HepG2 (cell line): ENCODE measurements at regions not wholly inside any gene's neighbourhood (a gene's known extent, or its start where the extent isn't known, plus 50 kb on each side); places are given as distances from the start of the nearest gene placed in this dataset.

Source experiments
- ATAC-seq: fragments of 200-7000 bp; cut with Tn5 transposase; 3 replicates; pipeline ENCODE4 v1.9.1; 2020; ENCODE audit warnings: mild to moderate bottlenecking, moderate library complexity
- BruUV-seq: library from RNA; stranded (reverse); fragments of 400-500 nt; replicated peaks from 2 replicates; lab custom pipeline; 2021; lab: Mats Ljungman, UMichigan
- CTCF ChIA-PET: fragments of 300-600 bp; formaldehyde crosslinking; extraction: SDS; loops from one replicate; lab custom pipeline; 2021; ENCODE audit warnings: low total read pairs, inconsistent platforms, low intra/inter-chr PET ratio; lab: Yijun Ruan, JAX
- POLR2A ChIA-PET: fragments of 350-600 bp; sonication (Branson Sonifier 250); formaldehyde crosslinking; loops from one replicate; lab custom pipeline; 2020; ENCODE audit warnings: antibody characterized with exemption, inconsistent platforms; lab: Yijun Ruan, JAX
- DNase-seq: peaks from one replicate; pipeline ENCODE4 v3.0.0-alpha.2; 2015; ENCODE audit warnings: low spot score
- FAIRE-seq: peaks from 3 replicates; lab custom pipeline; 2011; peaks lifted over from hg19 to GRCh38; lab: Jason Lieb, UNC
- H2AFZ ChIP-seq: one replicate; pipeline ENCODE4 v1.6.1; 2011; ENCODE audit warnings: low read length, inconsistent platforms
- H3K27ac ChIP-seq: fragments of 300-600 bp; 3 replicates; pipeline ENCODE4 v1.8.0; 2011; ENCODE audit warnings: mixed run types, mild to moderate bottlenecking, mixed read lengths, low read length, inconsistent platforms; ENCODE audit not compliant: insufficient read depth; ENCODE audit errors: extremely low read length
- H3K27me3 ChIP-seq, 2 experiments: fragments of 200-600 bp in 1 of 2; 2 replicates in 1 of 2; 3 replicates in 1 of 2; pipeline versions ENCODE4 v1.6.0 to v1.8.0; 2011; ENCODE audit warnings: low read length in 2 of 2, mild to moderate bottlenecking in 2 of 2, moderate library complexity in 2 of 2, inconsistent platforms in 1 of 2; ENCODE audit not compliant: insufficient read depth in 2 of 2, control insufficient read depth in 1 of 2
- H3K36me3 ChIP-seq, 2 experiments: fragments of 200-600 bp in 1 of 2; replicated peaks in 1 of 2; 2 replicates in 1 of 2; 3 replicates in 1 of 2; pipeline versions ENCODE4 v1.5.1 to v1.8.0; 2011; ENCODE audit warnings: low read length in 2 of 2, inconsistent platforms in 1 of 2; ENCODE audit not compliant: insufficient read depth in 2 of 2, control insufficient read depth in 1 of 2
- H3K4me1 ChIP-seq: 2 replicates; pipeline ENCODE4 v1.5.1; 2012; ENCODE audit warnings: low read length, inconsistent platforms; ENCODE audit not compliant: insufficient read depth
- H3K4me2 ChIP-seq: 2 replicates; pipeline ENCODE4 v1.6.0; 2011; ENCODE audit warnings: low read depth, low read length, inconsistent platforms
- H3K4me3 ChIP-seq, 3 experiments: fragments of 200-600 bp in 1 of 3; sonication (generic), shearing (Covaris generic) in 1 of 3; replicated peaks in 1 of 3; 2 replicates each; pipeline ENCODE4 v1.5.1; 2011 to 2016; ENCODE audit warnings: low read length in 3 of 3, inconsistent platforms in 2 of 3, low read depth in 2 of 3, mild to moderate bottlenecking in 2 of 3, control low read depth in 1 of 3, mixed read lengths in 1 of 3; ENCODE audit not compliant: insufficient read depth in 1 of 3
- H3K79me2 ChIP-seq: one replicate; pipeline ENCODE4 v1.6.1; 2011; ENCODE audit warnings: low read length, inconsistent platforms; ENCODE audit not compliant: insufficient read depth
- H3K9ac ChIP-seq: 2 replicates; pipeline ENCODE4 v1.6.0; 2011; ENCODE audit warnings: mild to moderate bottlenecking, low read depth, low read length, inconsistent platforms; ENCODE audit not compliant: insufficient read depth
- H3K9me3 ChIP-seq: 2 replicates; pipeline ENCODE4 v1.5.1; 2012; ENCODE audit warnings: mild to moderate bottlenecking, low read length
- H4K20me1 ChIP-seq: 2 replicates; pipeline ENCODE4 v1.6.0; 2011; ENCODE audit warnings: inconsistent platforms, mild to moderate bottlenecking, low read length, moderate library complexity; ENCODE audit not compliant: insufficient read depth
- BHLHE40 ChIP-seq: IDR thresholded peaks from 2 replicates; pipeline ENCODE4 v1.6.1; 2011; ENCODE audit warnings: low read length, improper control_type of control experiment
- CBFB ChIP-seq: sonication (generic); formaldehyde crosslinking; IDR thresholded peaks from 2 replicates; pipeline ENCODE4 v1.4.0; 2020; ENCODE audit warnings: missing genetic modification reagents
- CBX5 ChIP-seq: sonication (generic); formaldehyde crosslinking; IDR thresholded peaks from 2 replicates; pipeline ENCODE4 v1.4.0; 2020; ENCODE audit warnings: missing genetic modification reagents, borderline replicate concordance
- CHD2 ChIP-seq: IDR thresholded peaks from 2 replicates; pipeline ENCODE4 v1.6.1; 2011; ENCODE audit warnings: low read depth, low read length, improper control_type of control experiment
- CTCF ChIP-seq: sonication (generic); formaldehyde crosslinking; IDR thresholded peaks from 2 replicates; pipeline ENCODE4 v1.5.0; 2020; ENCODE audit warnings: mild to moderate bottlenecking, missing genetic modification reagents, moderate library complexity
- FOXP4 ChIP-seq: sonication (generic); formaldehyde crosslinking; IDR thresholded peaks from 2 replicates; pipeline ENCODE4 v1.4.0; 2020; ENCODE audit warnings: missing genetic modification reagents
- MEF2D ChIP-seq: sonication (generic); formaldehyde crosslinking; IDR thresholded peaks from 2 replicates; pipeline ENCODE4 v1.5.1; 2020; ENCODE audit warnings: mild to moderate bottlenecking, missing genetic modification reagents
- NFKBIZ ChIP-seq: IDR thresholded peaks from 2 replicates; pipeline ENCODE4 v1.6.1; 2018; ENCODE audit warnings: missing genetic modification reagents, missing compliant biosample characterization
- PCBP1 ChIP-seq: fragments of 200-400 bp; formaldehyde crosslinking; IDR thresholded peaks from 2 replicates; pipeline ENCODE4 v1.6.1; 2017; ENCODE audit warnings: mild to moderate bottlenecking, low read depth, low read length, borderline replicate concordance
- PRMT3 ChIP-seq: sonication (generic); formaldehyde crosslinking; IDR thresholded peaks from 2 replicates; pipeline ENCODE4 v1.8.1; 2022; ENCODE audit warnings: low read depth, mild to moderate bottlenecking, moderate library complexity, missing genetic modification reagents, borderline replicate concordance
- SIX1 ChIP-seq: sonication (generic); formaldehyde crosslinking; IDR thresholded peaks from 2 replicates; pipeline ENCODE4 v1.4.0; 2020; ENCODE audit warnings: missing genetic modification reagents, borderline replicate concordance
- ZBTB10 ChIP-seq: sonication (generic); formaldehyde crosslinking; IDR thresholded peaks from 2 replicates; pipeline ENCODE4 v1.4.0; 2020; ENCODE audit warnings: missing genetic modification reagents, borderline replicate concordance
- ZBTB20 ChIP-seq: sonication (generic); formaldehyde crosslinking; IDR thresholded peaks from 2 replicates; pipeline ENCODE4 v1.8.1; 2023; ENCODE audit warnings: missing genetic modification reagents, low read depth, mild to moderate bottlenecking, borderline replicate concordance
- ZNF235 ChIP-seq: sonication (generic); formaldehyde crosslinking; IDR thresholded peaks from 2 replicates; pipeline ENCODE4 v1.8.1; 2023; ENCODE audit warnings: mild to moderate bottlenecking, missing genetic modification reagents, borderline replicate concordance
- ZNF280D ChIP-seq: sonication (generic); formaldehyde crosslinking; IDR thresholded peaks from 2 replicates; pipeline ENCODE4 v1.5.1; 2020; ENCODE audit warnings: mild to moderate bottlenecking, missing genetic modification reagents
- ZNF550 ChIP-seq: sonication (generic); formaldehyde crosslinking; IDR thresholded peaks from 2 replicates; pipeline ENCODE4 v1.4.0; 2020; ENCODE audit warnings: mild to moderate bottlenecking, missing genetic modification reagents, borderline replicate concordance
- ZNF619 ChIP-seq: sonication (generic); formaldehyde crosslinking; IDR thresholded peaks from 2 replicates; pipeline ENCODE4 v1.4.0; 2020; ENCODE audit warnings: mild to moderate bottlenecking, missing genetic modification reagents
- whole genome bisulfite sequencing: methylation state at CpG from one replicate; pipeline ENCODE4 v1.1.6; 2017; ENCODE audit warnings: low lambda C conversion rate; 5-methylcytosine and 5-hydroxymethylcytosine counted together
- in situ Hi-C: cut with HindIII; loops from 2 replicates; pipeline ENCODE4 v1.10.0; 2017; ENCODE audit warnings: low pct_unique_long_range_greater_than_20kb; ENCODE audit not compliant: extremely low pct_ligation_motif_present
- intact Hi-C: fragments of 100-400 bp; cut with micrococcal nuclease; formaldehyde crosslinking; loops from one replicate; pipeline ENCODE4 v1.10.0; 2022; ENCODE audit not compliant: unreplicated experiment

DNA sequence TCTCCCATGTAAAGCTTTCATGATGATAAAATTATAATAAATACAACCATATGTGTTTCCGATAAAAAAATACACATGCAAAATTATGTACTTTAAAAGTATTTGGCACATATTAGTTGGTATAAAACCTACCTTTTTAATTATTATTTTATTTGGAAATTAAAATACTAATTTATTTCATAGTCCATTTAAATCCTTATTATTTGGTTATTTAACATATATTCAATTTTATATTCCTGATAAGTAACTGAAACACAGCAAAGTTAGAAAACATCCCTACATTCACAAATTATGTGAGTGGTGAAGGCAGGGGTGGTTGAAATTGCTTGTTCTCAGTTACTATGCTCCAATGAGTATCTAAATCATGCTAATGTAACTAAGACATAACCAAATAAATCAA lies 920.5 kb downstream of the SLITRK1 start:
- in situ Hi-C loops = no loop called here
- CTCF ChIA-PET = no interaction called here
- TF ChIP-seq FOXP4 (CRISPR knock-in tag) = no peak
- TF ChIP-seq ZBTB10 = no peak
- no peak for TF ChIP-seq ZNF550 (CRISPR knock-in tag)
- no peak for TF ChIP-seq BHLHE40
- no peak for TF ChIP-seq CHD2
- TF ChIP-seq ZBTB20 = no peak
- TF ChIP-seq ZNF619 (CRISPR knock-in tag) = no peak
- no peak for TF ChIP-seq CBFB (CRISPR knock-in tag)
- TF ChIP-seq SIX1 (CRISPR knock-in tag) = no peak
- no peak for TF ChIP-seq NFKBIZ (CRISPR knock-in tag)
- TF ChIP-seq ZNF280D (CRISPR knock-in tag) = no peak
- no peak for TF ChIP-seq ZNF235 (CRISPR knock-in tag)
- no peak for TF ChIP-seq CBX5
- no peak for TF ChIP-seq PRMT3 (CRISPR knock-in tag)
- TF ChIP-seq PCBP1 = no peak
- TF ChIP-seq MEF2D (CRISPR knock-in tag) = no peak
- TF ChIP-seq CTCF (CRISPR knock-in tag) = no peak

More for the DNA sequence above, 920.5 kb downstream of the SLITRK1 start:
- no peaks in the 10 kb centered on the region for H3K4me1 ChIP-seq
- H3K4me2 ChIP-seq = no peak overlapping the region
- intact Hi-C loops = no loop called here
- DNase-seq (no peak), FAIRE-seq (no peak), ATAC-seq (no peak)
- H3K36me3 ChIP-seq = no peaks in the 10 kb centered on the region
- no TSS peak for BruUV-seq
- no peaks in the 10 kb centered on the region for H3K79me2 ChIP-seq
- H4K20me1 ChIP-seq = no peaks in the 10 kb centered on the region
- H3K27me3 ChIP-seq = no peaks in the 10 kb centered on the region
- no peak overlapping the region for H3K4me3 ChIP-seq
- POLR2A ChIA-PET = no interaction called here
- 0% methylated on average over 1 of the region's 1 CpG for WGBS
- H3K9ac ChIP-seq = no peak overlapping the region
- H2AFZ ChIP-seq = no peak overlapping the region
- H3K27ac ChIP-seq = no peak overlapping the region
- no peaks in the 10 kb centered on the region; the same call in 1 of the 2 replicates for H3K9me3 ChIP-seq
